Loucy (cell line): ENCODE measurements at regions not wholly inside any gene's neighbourhood (a gene's known extent, or its start where the extent isn't known, plus 50 kb on each side); places are given as distances from the start of the nearest gene placed in this dataset.

Source experiments
- EZH2phosphoT487 ChIP-seq: fragments of 200-600 bp; IDR thresholded peaks from 2 replicates; pipeline ENCODE4 v1.6.1; 2018; ENCODE audit warnings: antibody characterized with exemption, mild to moderate bottlenecking, moderate library complexity, borderline replicate concordance
- TF ChIP-seq, protein P1 (sequence below): fragments of 200-600 bp; sonication (generic); conservative IDR thresholded peaks from 2 replicates; pipeline ENCODE4 v1.5.1; 2014; ENCODE audit warnings: mild to moderate bottlenecking, antibody characterized with exemption, low read length

DNA sequence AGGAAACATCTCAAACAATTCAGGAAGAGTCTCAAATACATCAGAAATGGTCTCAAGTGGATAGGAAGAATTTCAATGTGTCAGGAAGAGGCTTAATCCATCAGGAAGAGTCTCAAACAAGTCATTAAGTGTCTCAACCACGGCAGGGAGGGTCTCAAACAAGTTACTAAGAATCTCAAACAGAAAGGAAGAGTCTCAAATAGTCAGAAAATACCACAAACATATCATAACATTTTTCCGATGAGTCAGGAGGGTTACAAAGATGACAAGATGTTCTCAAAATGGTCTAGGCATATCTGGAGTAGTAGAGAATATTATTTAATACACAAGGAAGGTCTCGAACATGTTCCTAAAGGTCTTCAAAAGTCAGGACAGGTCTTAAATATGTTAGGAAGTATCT, 109.3 kb upstream of the USP9X start:
- TF ChIP-seq, protein P1, sequence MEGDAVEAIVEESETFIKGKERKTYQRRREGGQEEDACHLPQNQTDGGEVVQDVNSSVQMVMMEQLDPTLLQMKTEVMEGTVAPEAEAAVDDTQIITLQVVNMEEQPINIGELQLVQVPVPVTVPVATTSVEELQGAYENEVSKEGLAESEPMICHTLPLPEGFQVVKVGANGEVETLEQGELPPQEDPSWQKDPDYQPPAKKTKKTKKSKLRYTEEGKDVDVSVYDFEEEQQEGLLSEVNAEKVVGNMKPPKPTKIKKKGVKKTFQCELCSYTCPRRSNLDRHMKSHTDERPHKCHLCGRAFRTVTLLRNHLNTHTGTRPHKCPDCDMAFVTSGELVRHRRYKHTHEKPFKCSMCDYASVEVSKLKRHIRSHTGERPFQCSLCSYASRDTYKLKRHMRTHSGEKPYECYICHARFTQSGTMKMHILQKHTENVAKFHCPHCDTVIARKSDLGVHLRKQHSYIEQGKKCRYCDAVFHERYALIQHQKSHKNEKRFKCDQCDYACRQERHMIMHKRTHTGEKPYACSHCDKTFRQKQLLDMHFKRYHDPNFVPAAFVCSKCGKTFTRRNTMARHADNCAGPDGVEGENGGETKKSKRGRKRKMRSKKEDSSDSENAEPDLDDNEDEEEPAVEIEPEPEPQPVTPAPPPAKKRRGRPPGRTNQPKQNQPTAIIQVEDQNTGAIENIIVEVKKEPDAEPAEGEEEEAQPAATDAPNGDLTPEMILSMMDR = no peak
- TF ChIP-seq EZH2phosphoT487 = no peak
